HepG2 (cell line): ENCODE measurements at regions not wholly inside any gene's neighbourhood (a gene's known extent, or its start where the extent isn't known, plus 50 kb on each side); places are given as distances from the start of the nearest gene placed in this dataset.

ENCODE experiments used
- ATF7 ChIP-seq, 2 experiments: fragments of 450-650 bp in 1 of 2; sonication (generic) in 1 of 2; formaldehyde crosslinking in 1 of 2; IDR thresholded peaks; 2 replicates each; pipeline versions ENCODE4 v1.4.0 to v1.6.1; 2016 to 2020; ENCODE audit warnings: antibody characterized with exemption in 1 of 2, mild to moderate bottlenecking in 1 of 2, missing genetic modification reagents in 1 of 2
- CTCF ChIP-seq: sonication (generic); formaldehyde crosslinking; IDR thresholded peaks from 2 replicates; pipeline ENCODE4 v1.5.0; 2020; ENCODE audit warnings: mild to moderate bottlenecking, missing genetic modification reagents, moderate library complexity
- MYC ChIP-seq: sonication (generic); formaldehyde crosslinking; IDR thresholded peaks from 2 replicates; pipeline ENCODE4 v1.9.0; 2021; ENCODE audit warnings: missing genetic modification reagents, borderline replicate concordance
- MZF1 ChIP-seq: sonication (generic); formaldehyde crosslinking; IDR thresholded peaks from 2 replicates; pipeline ENCODE4 v1.8.1; 2023; ENCODE audit warnings: mild to moderate bottlenecking, missing genetic modification reagents, borderline replicate concordance
- NCOR1 ChIP-seq: fragments of 200-600 bp; sonication (generic); IDR thresholded peaks from 2 replicates; pipeline ENCODE4 v1.7.0; 2017; ENCODE audit warnings: antibody characterized with exemption, low read length, borderline replicate concordance
- RBM22 ChIP-seq: fragments of 200-400 bp; formaldehyde crosslinking; optimal IDR thresholded peaks from 2 replicates; pipeline ENCODE3; 2017; ENCODE audit warnings: mild to moderate bottlenecking, low read length, moderate library complexity
- SMAD1 ChIP-seq: sonication (generic); formaldehyde crosslinking; IDR thresholded peaks from 2 replicates; pipeline ENCODE4 v1.4.0; 2020; ENCODE audit warnings: missing genetic modification reagents, low read depth, mild to moderate bottlenecking, borderline replicate concordance
- SMC3 ChIP-seq: IDR thresholded peaks from 2 replicates; pipeline ENCODE4 v1.6.1; 2011; ENCODE audit warnings: low read length, improper control_type of control experiment

- no peak for TF ChIP-seq RBM22
- TF ChIP-seq ATF7 (IDR thresholded peaks at IDR 0.05), result no peak
- TF ChIP-seq ATF7 (CRISPR knock-in tag; IDR thresholded peaks at IDR 0.05), result no peak
- no peak for TF ChIP-seq MZF1 (CRISPR knock-in tag)
- TF ChIP-seq CTCF (CRISPR knock-in tag), result no peak
- TF ChIP-seq SMAD1 (CRISPR knock-in tag), result no peak
- TF ChIP-seq NCOR1, result no peak
- no peak for TF ChIP-seq MYC (CRISPR knock-in tag)
- TF ChIP-seq SMC3, result no peak
Measured at GRCh38 chr3:117433427-117433826, 723.8 kb downstream of the TUSC7 start.
